Body of pancreas (tissue), 4 donors: ENCODE measurements at regions not wholly inside any gene's neighbourhood (a gene's known extent, or its start where the extent isn't known, plus 50 kb on each side); places are given as distances from the start of the nearest gene placed in this dataset.

ENCODE experiments used
- POLR2A ChIP-seq, 3 donors: fragments of 450-650 bp; IDR thresholded peaks; one replicate each; pipeline ENCODE4 v1.6.1; 2016; ENCODE audit warnings: antibody characterized with exemption in 3 of 3, mild to moderate bottlenecking in 2 of 3
- TF ChIP-seq, protein P1 (sequence below), 7 experiments: fragments of 450-650 bp in 4 of 7; fragments of 200-600 bp in 3 of 7; sonication (generic) in 3 of 7; IDR thresholded peaks; one replicate each; pipeline ENCODE4 v1.5.1; 2016 to 2019; ENCODE audit warnings: antibody characterized with exemption in 7 of 7

DNA sequence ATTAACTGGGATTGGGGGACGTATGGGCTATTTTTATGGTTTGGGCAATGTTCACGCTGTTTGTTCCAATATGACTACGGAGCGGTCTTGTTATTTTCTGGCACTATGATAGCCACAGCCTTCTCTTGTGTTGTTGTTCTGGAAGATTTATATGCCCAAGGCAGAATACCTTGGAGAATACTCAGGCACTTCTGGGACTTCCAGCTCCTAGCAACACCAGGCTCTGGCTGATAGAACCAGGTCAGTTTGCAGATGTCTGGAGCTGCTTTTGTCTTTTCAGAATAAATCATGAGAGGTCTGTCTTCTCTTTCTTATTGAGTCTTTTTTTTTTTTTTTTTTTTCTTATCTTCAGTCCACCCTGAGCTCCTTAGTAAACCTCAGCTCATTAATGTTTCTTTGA lies 262.5 kb downstream of the MED10 start:
- no peak for TF ChIP-seq POLR2A (IDR thresholded peaks at IDR 0.05)
- TF ChIP-seq, protein P1, sequence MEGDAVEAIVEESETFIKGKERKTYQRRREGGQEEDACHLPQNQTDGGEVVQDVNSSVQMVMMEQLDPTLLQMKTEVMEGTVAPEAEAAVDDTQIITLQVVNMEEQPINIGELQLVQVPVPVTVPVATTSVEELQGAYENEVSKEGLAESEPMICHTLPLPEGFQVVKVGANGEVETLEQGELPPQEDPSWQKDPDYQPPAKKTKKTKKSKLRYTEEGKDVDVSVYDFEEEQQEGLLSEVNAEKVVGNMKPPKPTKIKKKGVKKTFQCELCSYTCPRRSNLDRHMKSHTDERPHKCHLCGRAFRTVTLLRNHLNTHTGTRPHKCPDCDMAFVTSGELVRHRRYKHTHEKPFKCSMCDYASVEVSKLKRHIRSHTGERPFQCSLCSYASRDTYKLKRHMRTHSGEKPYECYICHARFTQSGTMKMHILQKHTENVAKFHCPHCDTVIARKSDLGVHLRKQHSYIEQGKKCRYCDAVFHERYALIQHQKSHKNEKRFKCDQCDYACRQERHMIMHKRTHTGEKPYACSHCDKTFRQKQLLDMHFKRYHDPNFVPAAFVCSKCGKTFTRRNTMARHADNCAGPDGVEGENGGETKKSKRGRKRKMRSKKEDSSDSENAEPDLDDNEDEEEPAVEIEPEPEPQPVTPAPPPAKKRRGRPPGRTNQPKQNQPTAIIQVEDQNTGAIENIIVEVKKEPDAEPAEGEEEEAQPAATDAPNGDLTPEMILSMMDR (IDR thresholded peaks at IDR 0.05), result no peak
